HepG2 (cell line): ENCODE measurements at regions not wholly inside any gene's neighbourhood (a gene's known extent, or its start where the extent isn't known, plus 50 kb on each side); places are given as distances from the start of the nearest gene placed in this dataset.

Experiments used
- ATAC-seq: fragments of 200-7000 bp; cut with Tn5 transposase; 3 replicates; pipeline ENCODE4 v1.9.1; 2020; ENCODE audit warnings: mild to moderate bottlenecking, moderate library complexity
- BruUV-seq: library from RNA; stranded (reverse); fragments of 400-500 nt; replicated peaks from 2 replicates; lab custom pipeline; 2021; lab: Mats Ljungman, UMichigan
- CTCF ChIA-PET: fragments of 300-600 bp; formaldehyde crosslinking; extraction: SDS; loops from one replicate; lab custom pipeline; 2021; ENCODE audit warnings: low total read pairs, inconsistent platforms, low intra/inter-chr PET ratio; lab: Yijun Ruan, JAX
- POLR2A ChIA-PET: fragments of 350-600 bp; sonication (Branson Sonifier 250); formaldehyde crosslinking; loops from one replicate; lab custom pipeline; 2020; ENCODE audit warnings: antibody characterized with exemption, inconsistent platforms; lab: Yijun Ruan, JAX
- DNase-seq: peaks from one replicate; pipeline ENCODE4 v3.0.0-alpha.2; 2015; ENCODE audit warnings: low spot score
- FAIRE-seq: peaks from 3 replicates; lab custom pipeline; 2011; peaks lifted over from hg19 to GRCh38; lab: Jason Lieb, UNC
- H2AFZ ChIP-seq: one replicate; pipeline ENCODE4 v1.6.1; 2011; ENCODE audit warnings: low read length, inconsistent platforms
- H3K27ac ChIP-seq: fragments of 300-600 bp; 3 replicates; pipeline ENCODE4 v1.8.0; 2011; ENCODE audit warnings: mixed run types, mild to moderate bottlenecking, mixed read lengths, low read length, inconsistent platforms; ENCODE audit not compliant: insufficient read depth; ENCODE audit errors: extremely low read length
- H3K27me3 ChIP-seq, 2 experiments: fragments of 200-600 bp in 1 of 2; 2 replicates in 1 of 2; 3 replicates in 1 of 2; pipeline versions ENCODE4 v1.6.0 to v1.8.0; 2011; ENCODE audit warnings: low read length in 2 of 2, mild to moderate bottlenecking in 2 of 2, moderate library complexity in 2 of 2, inconsistent platforms in 1 of 2; ENCODE audit not compliant: insufficient read depth in 2 of 2, control insufficient read depth in 1 of 2
- H3K36me3 ChIP-seq, 2 experiments: fragments of 200-600 bp in 1 of 2; replicated peaks in 1 of 2; 2 replicates in 1 of 2; 3 replicates in 1 of 2; pipeline versions ENCODE4 v1.5.1 to v1.8.0; 2011; ENCODE audit warnings: low read length in 2 of 2, inconsistent platforms in 1 of 2; ENCODE audit not compliant: insufficient read depth in 2 of 2, control insufficient read depth in 1 of 2
- H3K4me1 ChIP-seq: 2 replicates; pipeline ENCODE4 v1.5.1; 2012; ENCODE audit warnings: low read length, inconsistent platforms; ENCODE audit not compliant: insufficient read depth
- H3K4me2 ChIP-seq: 2 replicates; pipeline ENCODE4 v1.6.0; 2011; ENCODE audit warnings: low read depth, low read length, inconsistent platforms
- H3K4me3 ChIP-seq, 3 experiments: fragments of 200-600 bp in 1 of 3; sonication (generic), shearing (Covaris generic) in 1 of 3; replicated peaks in 1 of 3; 2 replicates each; pipeline ENCODE4 v1.5.1; 2011 to 2016; ENCODE audit warnings: low read length in 3 of 3, inconsistent platforms in 2 of 3, low read depth in 2 of 3, mild to moderate bottlenecking in 2 of 3, control low read depth in 1 of 3, mixed read lengths in 1 of 3; ENCODE audit not compliant: insufficient read depth in 1 of 3
- H3K79me2 ChIP-seq: one replicate; pipeline ENCODE4 v1.6.1; 2011; ENCODE audit warnings: low read length, inconsistent platforms; ENCODE audit not compliant: insufficient read depth
- H3K9ac ChIP-seq: 2 replicates; pipeline ENCODE4 v1.6.0; 2011; ENCODE audit warnings: mild to moderate bottlenecking, low read depth, low read length, inconsistent platforms; ENCODE audit not compliant: insufficient read depth
- H3K9me3 ChIP-seq: 2 replicates; pipeline ENCODE4 v1.5.1; 2012; ENCODE audit warnings: mild to moderate bottlenecking, low read length
- H4K20me1 ChIP-seq: 2 replicates; pipeline ENCODE4 v1.6.0; 2011; ENCODE audit warnings: inconsistent platforms, mild to moderate bottlenecking, low read length, moderate library complexity; ENCODE audit not compliant: insufficient read depth
- DNMT1 ChIP-seq: sonication (generic); formaldehyde crosslinking; IDR thresholded peaks from 2 replicates; pipeline ENCODE4 v1.5.1; 2020; ENCODE audit warnings: mild to moderate bottlenecking, missing genetic modification reagents
- MYC ChIP-seq: sonication (generic); formaldehyde crosslinking; IDR thresholded peaks from 2 replicates; pipeline ENCODE4 v1.9.0; 2021; ENCODE audit warnings: missing genetic modification reagents, borderline replicate concordance
- STAG1 ChIP-seq: sonication (generic); formaldehyde crosslinking; IDR thresholded peaks from 2 replicates; pipeline ENCODE4 v1.4.0; 2020; ENCODE audit warnings: missing genetic modification reagents
- ZNF20 ChIP-seq: sonication (generic); formaldehyde crosslinking; IDR thresholded peaks from 2 replicates; pipeline ENCODE4 v1.4.0; 2020; ENCODE audit warnings: mild to moderate bottlenecking, moderate library complexity, missing genetic modification reagents
- WGBS: methylation state at CpG from one replicate; pipeline ENCODE4 v1.1.6; 2017; ENCODE audit warnings: low lambda C conversion rate; 5-methylcytosine and 5-hydroxymethylcytosine counted together
- in situ Hi-C: cut with HindIII; loops from 2 replicates; pipeline ENCODE4 v1.10.0; 2017; ENCODE audit warnings: low pct_unique_long_range_greater_than_20kb; ENCODE audit not compliant: extremely low pct_ligation_motif_present
- intact Hi-C: fragments of 100-400 bp; cut with micrococcal nuclease; formaldehyde crosslinking; loops from one replicate; pipeline ENCODE4 v1.10.0; 2022; ENCODE audit not compliant: unreplicated experiment
- TF ChIP-seq, protein P1 (sequence below): sonication (generic); formaldehyde crosslinking; IDR thresholded peaks from 2 replicates; pipeline ENCODE4 v1.4.0; 2020; ENCODE audit warnings: missing genetic modification reagents; ENCODE audit errors: not compliant biosample characterization

GRCh38 chr3:170809007-170809974 is 60.7 kb downstream of the RPL22L1 start (continued):
- TF ChIP-seq STAG1 (CRISPR knock-in tag) = peak; percentile 63
- no peak for TF ChIP-seq ZNF20

- POLR2A ChIA-PET = no interaction called here
- H3K4me3 ChIP-seq = no peak overlapping the region
- FAIRE-seq (no peak), DNase-seq (no peak), ATAC-seq (no peak)
- TF ChIP-seq, protein P1, sequence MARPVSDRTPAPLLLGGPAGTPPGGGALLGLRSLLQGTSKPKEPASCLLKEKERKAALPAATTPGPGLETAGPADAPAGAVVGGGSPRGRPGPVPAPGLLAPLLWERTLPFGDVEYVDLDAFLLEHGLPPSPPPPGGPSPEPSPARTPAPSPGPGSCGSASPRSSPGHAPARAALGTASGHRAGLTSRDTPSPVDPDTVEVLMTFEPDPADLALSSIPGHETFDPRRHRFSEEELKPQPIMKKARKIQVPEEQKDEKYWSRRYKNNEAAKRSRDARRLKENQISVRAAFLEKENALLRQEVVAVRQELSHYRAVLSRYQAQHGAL (CRISPR knock-in tag) = no peak
- TF ChIP-seq MYC (no peak), DNMT1 (no peak)
- H2AFZ ChIP-seq = no peak overlapping the region
- no peaks in the 10 kb centered on the region for H3K4me1 ChIP-seq
- 0 out of 5 replicates have a peak, but pooled peaks cover 0 to 5% of the 10 kb centered on the region in 2 experiments for H3K27me3 ChIP-seq
- H4K20me1 ChIP-seq = no peaks in the 10 kb centered on the region
- no TSS peak for BruUV-seq
- in situ Hi-C loops = loop anchor here (25.0 kb wide), 1 partner anchor 496 kb away; no protein-coding TSS in a partner anchor
- 32% methylated on average over 5 of the region's 5 CpGs for WGBS
- H3K4me2 ChIP-seq = no peak overlapping the region
- H3K27ac ChIP-seq = no peak overlapping the region
- H3K9me3 ChIP-seq = no peaks in the 10 kb centered on the region
- no peaks in the 10 kb centered on the region for H3K79me2 ChIP-seq
- CTCF ChIA-PET = no interaction called here
- intact Hi-C loops = loop anchor here (10.0 kb wide), 1 partner anchor 313 kb away; no protein-coding TSS in a partner anchor
- no peaks in the 10 kb centered on the region for H3K36me3 ChIP-seq
- no peak overlapping the region for H3K9ac ChIP-seq
Observed at GRCh38 chr3:170808041-170808440, 62.0 kb downstream of the RPL22L1 start.
